GM18519 (cell line): ENCODE measurements at regions not wholly inside any gene's neighbourhood (a gene's known extent, or its start where the extent isn't known, plus 50 kb on each side); places are given as distances from the start of the nearest gene placed in this dataset.
"Not testable (repeated sequence)": the region's sequence is repeated elsewhere in the genome, so short reads cannot be mapped to it uniquely, and the experiment has no call there.

ENCODE experiments used
- ATAC-seq: cut with Tn5 transposase; IDR thresholded peaks from one replicate; pipeline ENCODE4 v1.9.1; 2021; ENCODE audit warnings: mild to moderate bottlenecking, moderate library complexity; ENCODE audit not compliant: unreplicated experiment, low FRiP score

- no peak for ATAC-seq
Observed at GRCh38 chr3:20846066-20846465, 660.1 kb upstream of the SGO1 start.

GRCh38 chr3:20844851-20845250, 658.8 kb upstream of the SGO1 start:
- no peak for ATAC-seq

- ATAC-seq, result no peak
Observed at GRCh38 chr3:20842594-20843436, 656.8 kb upstream of the SGO1 start.

GRCh38 chr3:20842002-20842401, 656.0 kb upstream of the SGO1 start:
- no peak for ATAC-seq

- ATAC-seq, result no peak
Observed at GRCh38 chr3:20837676-20838302, 651.8 kb upstream of the SGO1 start.

GRCh38 chr3:20836801-20837200, 650.8 kb upstream of the SGO1 start:
- ATAC-seq, result no peak

- no peak for ATAC-seq
Observed at GRCh38 chr3:20832963-20833362, 647.0 kb upstream of the SGO1 start.

- no peak for ATAC-seq
Observed at GRCh38 chr3:20822251-20822650, 636.2 kb upstream of the SGO1 start.

GRCh38 chr3:20820872-20821271, 634.9 kb upstream of the SGO1 start:
- ATAC-seq, result not testable (repeated sequence)

- no peak for ATAC-seq
Observed at GRCh38 chr3:20811631-20812030, 625.6 kb upstream of the SGO1 start.

- no peak for ATAC-seq
Observed at GRCh38 chr3:20811006-20811405, 625.0 kb upstream of the SGO1 start.

- ATAC-seq, result no peak
Observed at GRCh38 chr3:20810555-20810954, 624.5 kb upstream of the SGO1 start.

- no peak for ATAC-seq
Observed at GRCh38 chr3:20809356-20809755, 623.4 kb upstream of the SGO1 start.

GRCh38 chr3:20808864-20809263, 622.9 kb upstream of the SGO1 start:
- no peak for ATAC-seq

GRCh38 chr3:20798666-20799065, 612.7 kb upstream of the SGO1 start:
- ATAC-seq, result no peak

- no peak for ATAC-seq
Observed at GRCh38 chr3:20787005-20787404, 601.0 kb upstream of the SGO1 start.

GRCh38 chr3:20776692-20777091, 590.7 kb upstream of the SGO1 start:
- no peak for ATAC-seq

GRCh38 chr3:20776286-20776685, 590.3 kb upstream of the SGO1 start:
- no peak for ATAC-seq

- no peak for ATAC-seq
Observed at GRCh38 chr3:20773320-20773984, 587.4 kb upstream of the SGO1 start.

- ATAC-seq, result no peak
Observed at GRCh38 chr3:20772869-20773268, 586.9 kb upstream of the SGO1 start.

GRCh38 chr3:20769430-20769829, 583.4 kb upstream of the SGO1 start:
- no peak for ATAC-seq

- ATAC-seq, result no peak
Observed at GRCh38 chr3:20760981-20761380, 575.0 kb upstream of the SGO1 start.
